HG03432 (cell line): ENCODE measurements at regions not wholly inside any gene's neighbourhood (a gene's known extent, or its start where the extent isn't known, plus 50 kb on each side); places are given as distances from the start of the nearest gene placed in this dataset.
"Not testable (repeated sequence)": the region's sequence is repeated elsewhere in the genome, so short reads cannot be mapped to it uniquely, and the experiment has no call there.

Experiments used
- ATAC-seq: cut with Tn5 transposase; IDR thresholded peaks from one replicate; pipeline ENCODE4 v1.9.1; 2021; ENCODE audit warnings: mild to moderate bottlenecking, moderate library complexity; ENCODE audit not compliant: unreplicated experiment

- ATAC-seq, result no peak
These were observed 82.6 kb upstream of the BMP5 start for GRCh38 chr6:55957961-55958422.

- ATAC-seq, result no peak
These were observed 80.3 kb upstream of the BMP5 start for GRCh38 chr6:55955684-55956083.

GRCh38 chr6:55954436-55954835 lies 79.0 kb upstream of the BMP5 start:
- ATAC-seq, result no peak

- ATAC-seq, result no peak
These were observed 77.9 kb upstream of the BMP5 start for GRCh38 chr6:55953335-55953734.

GRCh38 chr6:55950071-55950814 lies 74.9 kb upstream of the BMP5 start:
- no peak for ATAC-seq

- no peak for ATAC-seq
These were observed 67.9 kb upstream of the BMP5 start for GRCh38 chr6:55943329-55943728.

GRCh38 chr6:55941702-55942101 lies 66.3 kb upstream of the BMP5 start:
- no peak for ATAC-seq

- no peak for ATAC-seq
These were observed 62.7 kb upstream of the BMP5 start for GRCh38 chr6:55937951-55938690.

GRCh38 chr6:55937261-55937947 lies 62.0 kb upstream of the BMP5 start:
- ATAC-seq, result no peak

- ATAC-seq, result no peak
These were observed 55.7 kb upstream of the BMP5 start for GRCh38 chr6:55931101-55931500.

GRCh38 chr6:55927713-55928112 lies 52.3 kb upstream of the BMP5 start:
- ATAC-seq, result not testable (repeated sequence)

- ATAC-seq, result no peak
These were observed 49.9 kb upstream of the BMP5 start for GRCh38 chr6:55925292-55925691.
